ENCODE measurements at regions not wholly inside any gene's neighbourhood (a gene's known extent, or its start where the extent isn't known, plus 50 kb on each side); places are given as distances from the start of the nearest gene placed in this dataset.

GRCh38 chr10:8990280-8990987, 935.9 kb downstream of the GATA3 start:
- H3K4me2 ChIP-seq (ENCODE audit: low read length): no peak overlapping the region
- no peak overlapping the region for H3K27ac ChIP-seq (ENCODE audit: low read depth, low read length)
- no peaks in the 10 kb centered on the region; the same call in 1 of the 2 replicates for H3K9me2 ChIP-seq (replicated peaks; ENCODE audit: control insufficient read depth, low read length)
- no peak for TF ChIP-seq EZH2phosphoT487 (IDR thresholded peaks at IDR 0.05; ENCODE audit: borderline replicate concordance, low read length)
- TF ChIP-seq CTCF (IDR thresholded peaks at IDR 0.05; ENCODE audit: low read depth, low read length, poor library complexity, severe bottlenecking): no peak
- H3F3A ChIP-seq (ENCODE audit: control insufficient read depth, insufficient read depth): no peaks in the 10 kb centered on the region
- no peak overlapping the region for H3K4me3 ChIP-seq (ENCODE audit: low read length)
- no peaks in the 10 kb centered on the region for H3K36me3 ChIP-seq (ENCODE audit: control insufficient read depth, low read length)
- no peaks in the 10 kb centered on the region for H3K79me2 ChIP-seq (ENCODE audit: control insufficient read depth, low read length)
- no peaks in the 10 kb centered on the region for H4K20me1 ChIP-seq (ENCODE audit: control insufficient read depth, insufficient read depth, low read depth, low read length)
- H3K4me1 ChIP-seq (ENCODE audit: control insufficient read depth, low read length): no peaks in the 10 kb centered on the region
- H3K9me3 ChIP-seq (ENCODE audit: control insufficient read depth, insufficient read depth, low read length): no peaks in the 10 kb centered on the region
- no peaks in the 10 kb centered on the region for H3K27me3 ChIP-seq (ENCODE audit: control insufficient read depth, low read length)

GRCh38 chr10:8992009-8992408, 937.5 kb downstream of the GATA3 start:
- H3K79me2 ChIP-seq (ENCODE audit: control insufficient read depth, low read length): no peaks in the 10 kb centered on the region
- H3K9me2 ChIP-seq (replicated peaks; ENCODE audit: control insufficient read depth, low read length): no peaks in the 10 kb centered on the region; the same call in 1 of the 2 replicates
- no peaks in the 10 kb centered on the region for H3F3A ChIP-seq (ENCODE audit: control insufficient read depth, insufficient read depth)
- TF ChIP-seq EZH2phosphoT487 (IDR thresholded peaks at IDR 0.05; ENCODE audit: borderline replicate concordance, low read length): no peak
- no peak for TF ChIP-seq CTCF (IDR thresholded peaks at IDR 0.05; ENCODE audit: low read depth, low read length, poor library complexity, severe bottlenecking)
- H3K27me3 ChIP-seq (ENCODE audit: control insufficient read depth, low read length): no peaks in the 10 kb centered on the region
- H3K4me2 ChIP-seq (ENCODE audit: low read length): no peak overlapping the region
- H3K27ac ChIP-seq (ENCODE audit: low read depth, low read length): no peak overlapping the region
- no peak overlapping the region for H3K4me3 ChIP-seq (ENCODE audit: low read length)
- no peaks in the 10 kb centered on the region for H3K4me1 ChIP-seq (ENCODE audit: control insufficient read depth, low read length)
- H4K20me1 ChIP-seq (ENCODE audit: control insufficient read depth, insufficient read depth, low read depth, low read length): no peaks in the 10 kb centered on the region
- no peaks in the 10 kb centered on the region for H3K36me3 ChIP-seq (ENCODE audit: control insufficient read depth, low read length)
- no peaks in the 10 kb centered on the region for H3K9me3 ChIP-seq (ENCODE audit: control insufficient read depth, insufficient read depth, low read length)

GRCh38 chr10:8993864-8994263, 939.4 kb downstream of the GATA3 start:
- H3K9me2 ChIP-seq (replicated peaks; ENCODE audit: control insufficient read depth, low read length): no peaks in the 10 kb centered on the region; the same call in 1 of the 2 replicates
- no peaks in the 10 kb centered on the region for H4K20me1 ChIP-seq (ENCODE audit: control insufficient read depth, insufficient read depth, low read depth, low read length)
- H3K79me2 ChIP-seq (ENCODE audit: control insufficient read depth, low read length): no peaks in the 10 kb centered on the region
- no peaks in the 10 kb centered on the region for H3K27me3 ChIP-seq (ENCODE audit: control insufficient read depth, low read length)
- H3F3A ChIP-seq (ENCODE audit: control insufficient read depth, insufficient read depth): no peaks in the 10 kb centered on the region
- H3K4me1 ChIP-seq (ENCODE audit: control insufficient read depth, low read length): no peaks in the 10 kb centered on the region
- H3K4me3 ChIP-seq (ENCODE audit: low read length): no peak overlapping the region
- TF ChIP-seq EZH2phosphoT487 (IDR thresholded peaks at IDR 0.05; ENCODE audit: borderline replicate concordance, low read length) (no peak), CTCF (IDR thresholded peaks at IDR 0.05; ENCODE audit: low read depth, low read length, poor library complexity, severe bottlenecking) (no peak)
- no peaks in the 10 kb centered on the region for H3K9me3 ChIP-seq (ENCODE audit: control insufficient read depth, insufficient read depth, low read length)
- H3K4me2 ChIP-seq (ENCODE audit: low read length): no peak overlapping the region
- no peaks in the 10 kb centered on the region for H3K36me3 ChIP-seq (ENCODE audit: control insufficient read depth, low read length)
- H3K27ac ChIP-seq (ENCODE audit: low read depth, low read length): no peak overlapping the region

Measured in DOHH2 (cell line).